Neutrophil (primary cell): ENCODE measurements at regions not wholly inside any gene's neighbourhood (a gene's known extent, or its start where the extent isn't known, plus 50 kb on each side); places are given as distances from the start of the nearest gene placed in this dataset.

ENCODE experiments used
- H3K27ac ChIP-seq: fragments of 200-600 bp; sonication (generic); 2 replicates; pipeline ENCODE4 v1.5.1; 2016; ENCODE audit warnings: mild to moderate bottlenecking, moderate library complexity
- H3K27me3 ChIP-seq: fragments of 200-600 bp; sonication (generic); 2 replicates; pipeline ENCODE4 v1.6.0; 2016; ENCODE audit warnings: mild to moderate bottlenecking
- H3K36me3 ChIP-seq: fragments of 200-600 bp; sonication (generic); 2 replicates; pipeline ENCODE4 v1.5.1; 2017
- H3K4me1 ChIP-seq, 2 experiments: fragments of 200-600 bp in 1 of 2; sonication (generic) in 1 of 2; 1 replicate in 1 of 2; 2 replicates in 1 of 2; pipeline versions ENCODE4 v1.5.1 to v1.6.1; 2013 to 2016; ENCODE audit warnings: low read depth in 1 of 2, low read length in 1 of 2, mild to moderate bottlenecking in 1 of 2, moderate library complexity in 1 of 2; ENCODE audit not compliant: control insufficient read depth in 1 of 2, insufficient read depth in 1 of 2
- H3K4me3 ChIP-seq, 2 experiments: fragments of 200-600 bp in 1 of 2; sonication (generic) in 1 of 2; 1 replicate in 1 of 2; 2 replicates in 1 of 2; pipeline ENCODE4 v1.5.1; 2013 to 2016; ENCODE audit warnings: low read depth in 1 of 2, low read length in 1 of 2, mild to moderate bottlenecking in 1 of 2, moderate library complexity in 1 of 2
- H3K9me3 ChIP-seq: fragments of 200-600 bp; sonication (generic); 2 replicates; pipeline ENCODE4 v1.5.1; 2016
- CTCF ChIP-seq: fragments of 200-600 bp; sonication (generic); IDR thresholded peaks from 2 replicates; pipeline ENCODE4 v1.5.1; 2016; ENCODE audit warnings: antibody characterized with exemption

DNA sequence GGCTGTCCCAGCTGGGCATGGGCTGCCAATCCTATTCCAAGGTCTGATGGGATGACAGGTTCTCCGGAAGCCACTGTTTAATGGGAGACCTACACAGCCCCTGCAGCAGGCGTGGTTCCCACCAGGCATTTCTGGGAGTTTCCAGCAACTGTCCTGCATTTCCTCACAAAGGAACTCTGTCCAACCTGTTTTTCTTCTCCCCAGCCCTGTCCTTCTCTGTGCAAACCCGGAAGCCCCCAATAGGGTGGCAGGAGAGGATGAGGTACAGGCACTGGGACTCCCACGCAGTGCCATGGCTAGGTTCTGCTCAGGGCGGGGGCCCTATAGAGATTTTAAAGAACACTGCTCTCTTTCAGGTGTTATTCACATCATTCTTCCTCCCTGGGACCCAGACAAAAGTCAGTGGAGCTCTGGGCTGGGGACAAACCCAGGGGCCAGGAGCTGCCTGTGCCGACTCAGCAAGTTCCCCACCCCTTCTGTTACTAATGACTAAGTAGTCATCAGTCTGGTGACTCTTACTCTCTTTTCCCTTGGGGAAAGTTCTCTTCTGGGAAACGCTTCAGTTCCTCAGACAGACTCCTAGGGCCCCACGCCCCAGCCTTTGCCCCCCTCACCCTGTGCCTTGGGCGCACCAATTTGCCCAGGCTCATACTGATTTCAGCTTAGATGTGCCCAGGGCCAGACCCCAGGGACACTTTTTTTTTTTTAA, 97.7 kb downstream of the CD47 start:
- peaks cover 97% of the 10 kb centered on the region for H3K27me3 ChIP-seq
- no peak overlapping the region for H3K27ac ChIP-seq
- no peak for TF ChIP-seq CTCF
- no peaks in the 10 kb centered on the region for H3K36me3 ChIP-seq
- no peaks in the 10 kb centered on the region for H3K4me1 ChIP-seq
- no peaks in the 10 kb centered on the region for H3K9me3 ChIP-seq
- H3K4me3 ChIP-seq: no peak overlapping the region

GRCh38 chr3:107990926-107991325, 99.9 kb downstream of the CD47 start:
- H3K9me3 ChIP-seq: no peaks in the 10 kb centered on the region
- H3K4me1 ChIP-seq: no peaks in the 10 kb centered on the region
- no peaks in the 10 kb centered on the region for H3K36me3 ChIP-seq
- TF ChIP-seq CTCF: no peak
- no peak overlapping the region for H3K27ac ChIP-seq
- H3K27me3 ChIP-seq: peaks cover 97% of the 10 kb centered on the region
- H3K4me3 ChIP-seq: no peak overlapping the region

GRCh38 chr3:107990433-107990832, 100.4 kb downstream of the CD47 start:
- no peak for TF ChIP-seq CTCF
- Histone ChIP-seq H3K9me3 (no peaks in the 10 kb centered on the region), H3K27me3 (peaks cover 97% of the 10 kb centered on the region), H3K4me1 (no peaks in the 10 kb centered on the region), H3K36me3 (no peaks in the 10 kb centered on the region), H3K4me3 (no peak overlapping the region), H3K27ac (no peak overlapping the region)

- Histone ChIP-seq H3K4me1 (no peaks in the 10 kb centered on the region), H3K27me3 (peaks cover 94% of the 10 kb centered on the region), H3K4me3 (no peak overlapping the region), H3K9me3 (no peaks in the 10 kb centered on the region), H3K27ac (no peak overlapping the region), H3K36me3 (no peaks in the 10 kb centered on the region)
- no peak for TF ChIP-seq CTCF
Observed at GRCh38 chr3:107989661-107990060, 101.2 kb downstream of the CD47 start.

GRCh38 chr3:107988460-107989175, 102.2 kb downstream of the CD47 start:
- Histone ChIP-seq H3K4me1 (no peaks in the 10 kb centered on the region), H3K9me3 (no peaks in the 10 kb centered on the region), H3K27me3 (peaks cover 88% of the 10 kb centered on the region), H3K4me3 (no peak overlapping the region), H3K36me3 (no peaks in the 10 kb centered on the region), H3K27ac (no peak overlapping the region)
- no peak for TF ChIP-seq CTCF
